ENCODE measurements at regions not wholly inside any gene's neighbourhood (a gene's known extent, or its start where the extent isn't known, plus 50 kb on each side); places are given as distances from the start of the nearest gene placed in this dataset.

- Histone ChIP-seq H3K4me3 (ENCODE audit: low read depth in 1 of 3, low read length in 3 of 3) (no peak overlapping the region), H3K27me3 (ENCODE audit: control insufficient read depth in 4 of 4, insufficient read depth in 4 of 4, low read length in 3 of 4) (no peaks in the 10 kb centered on the region), H3K9ac (ENCODE audit: low read depth in 1 of 2, low read length in 2 of 2) (no peak overlapping the region), H3K27ac (ENCODE audit: low read depth in 1 of 2, low read length in 2 of 2) (no peak overlapping the region), H3K4me1 (ENCODE audit: control insufficient read depth in 4 of 4, insufficient read depth in 4 of 4, low read length in 3 of 4) (no peaks in the 10 kb centered on the region), H3K36me3 (ENCODE audit: control insufficient read depth in 4 of 4, insufficient read depth in 3 of 4, low read depth in 1 of 4, low read length in 3 of 4) (no peaks in the 10 kb centered on the region), H3K9me3 (ENCODE audit: control insufficient read depth in 4 of 4, low read length in 3 of 4) (peaks cover 1 to 7% (median 6%) of the 10 kb centered on the region in 4 donors)
- DNase-seq (ENCODE audit: low spot score), result no peak
- WGBS, result 52% methylated on average over 1 of the region's 1 CpG
- TF ChIP-seq JUND (IDR thresholded peaks at IDR 0.05) (no peak), ZBTB33 (IDR thresholded peaks at IDR 0.05) (no peak), SP1 (IDR thresholded peaks at IDR 0.05) (no peak), YY1 (IDR thresholded peaks at IDR 0.05) (no peak), EGR1 (IDR thresholded peaks at IDR 0.05; ENCODE audit: low read depth in 2 of 2) (no peak), RAD21 (IDR thresholded peaks at IDR 0.05) (no peak), FOXA1 (IDR thresholded peaks at IDR 0.05) (no peak), FOXA2 (IDR thresholded peaks at IDR 0.05) (no peak), NR2F2 (IDR thresholded peaks at IDR 0.05) (no peak), ATF3 (IDR thresholded peaks at IDR 0.05) (no peak), RXRA (IDR thresholded peaks at IDR 0.05) (no peak)
These were observed 116.0 kb downstream of the EN1 start for GRCh38 chr2:118731413-118731812.

GRCh38 chr2:118730405-118730804 is 117.0 kb downstream of the EN1 start:
- H3K9me3 ChIP-seq (ENCODE audit: control insufficient read depth in 4 of 4, low read length in 3 of 4), result peaks cover 1 to 7% (median 6%) of the 10 kb centered on the region in 4 donors
- no peak overlapping the region for H3K27ac ChIP-seq (ENCODE audit: low read depth in 1 of 2, low read length in 2 of 2)
- H3K9ac ChIP-seq (ENCODE audit: low read depth in 1 of 2, low read length in 2 of 2), result no peak overlapping the region
- H3K27me3 ChIP-seq (ENCODE audit: control insufficient read depth in 4 of 4, insufficient read depth in 4 of 4, low read length in 3 of 4), result no peaks in the 10 kb centered on the region
- H3K36me3 ChIP-seq (ENCODE audit: control insufficient read depth in 4 of 4, insufficient read depth in 3 of 4, low read depth in 1 of 4, low read length in 3 of 4), result no peaks in the 10 kb centered on the region
- H3K4me3 ChIP-seq (ENCODE audit: low read depth in 1 of 3, low read length in 3 of 3), result no peak overlapping the region
- no peaks in the 10 kb centered on the region for H3K4me1 ChIP-seq (ENCODE audit: control insufficient read depth in 4 of 4, insufficient read depth in 4 of 4, low read length in 3 of 4)
- no peak for DNase-seq (ENCODE audit: low spot score)
- 47% methylated on average over 3 of the region's 3 CpGs for WGBS
- TF ChIP-seq ZBTB33 (IDR thresholded peaks at IDR 0.05) (no peak), MAX (IDR thresholded peaks at IDR 0.05) (no peak), RAD21 (IDR thresholded peaks at IDR 0.05) (no peak), SP1 (IDR thresholded peaks at IDR 0.05) (no peak), ATF3 (IDR thresholded peaks at IDR 0.05) (no peak), JUND (IDR thresholded peaks at IDR 0.05) (no peak), EGR1 (IDR thresholded peaks at IDR 0.05; ENCODE audit: low read depth in 2 of 2) (no peak), TAF1 (conservative IDR thresholded peaks at IDR 0.05) (no peak), YY1 (IDR thresholded peaks at IDR 0.05) (no peak), FOXA2 (IDR thresholded peaks at IDR 0.05) (no peak), NR2F2 (IDR thresholded peaks at IDR 0.05) (no peak), HNF4G (IDR thresholded peaks at IDR 0.05) (no peak), RXRA (IDR thresholded peaks at IDR 0.05) (no peak), HNF4A (conservative IDR thresholded peaks at IDR 0.05) (no peak), GABPA (IDR thresholded peaks at IDR 0.05 in 1 of 2, conservative IDR thresholded peaks at IDR 0.05 in 1 of 2) (no peak), FOXA1 (IDR thresholded peaks at IDR 0.05) (no peak), CTCF (IDR thresholded peaks at IDR 0.05; ENCODE audit: low read depth, low read length, missing input control) (no peak), REST (IDR thresholded peaks at IDR 0.05) (no peak)

Measured in liver (tissue), 8 donors.